ENCODE measurements at regions not wholly inside any gene's neighbourhood (a gene's known extent, or its start where the extent isn't known, plus 50 kb on each side); places are given as distances from the start of the nearest gene placed in this dataset.

- Histone ChIP-seq H3K27ac (ENCODE audit: low read depth, low read length) (no peak overlapping the region), H3K27me3 (ENCODE audit: insufficient read depth, low read length) (no peaks in the 10 kb centered on the region), H2AFZ (ENCODE audit: low read depth, low read length, poor library complexity, severe bottlenecking) (no peak overlapping the region), H3K4me1 (ENCODE audit: control insufficient read depth in 1 of 2, insufficient read depth in 2 of 2, low read length in 2 of 2) (no peaks in the 10 kb centered on the region), H3K4me3 (replicated peaks in 1 of 2; ENCODE audit: low read depth in 1 of 2, low read length in 2 of 2) (no peak overlapping the region), H3K9me3 (ENCODE audit: control insufficient read depth in 1 of 2, insufficient read depth in 1 of 2, low read depth in 1 of 2, low read length in 2 of 2) (peaks cover 0 to 21% of the 10 kb centered on the region in 2 experiments; a peak in 3 of 4 replicates), H3K79me2 (ENCODE audit: insufficient read depth, low read length) (no peaks in the 10 kb centered on the region), H3K4me2 (ENCODE audit: low read length) (no peak overlapping the region), H3K9me2 (ENCODE audit: insufficient read depth) (no peaks in the 10 kb centered on the region), H3K36me3 (ENCODE audit: control insufficient read depth in 1 of 2, insufficient read depth in 2 of 2, low read length in 2 of 2) (no peaks in the 10 kb centered on the region), H4K20me1 (ENCODE audit: insufficient read depth) (no peaks in the 10 kb centered on the region), H3K9ac (ENCODE audit: low read length) (no peak overlapping the region)
- POLR2A ChIA-PET, result no interaction called here
- ATAC-seq (no peak), DNase-seq (ENCODE audit: low read depth, low spot score) (no peak)
- CTCF ChIA-PET, result no interaction called here
- RAD21 ChIA-PET (ENCODE audit: low non-redundant PET in 1 of 2, low total read pairs in 2 of 2, uncharacterized antibody in 2 of 2, unreplicated experiment in 2 of 2), result no interaction called here
- no peak for TF ChIP-seq SP1 (IDR thresholded peaks at IDR 0.05; ENCODE audit: low read depth)
- TF ChIP-seq EZH2 (IDR thresholded peaks at IDR 0.05), result no peak
- no peak for TF ChIP-seq RAD21 (IDR thresholded peaks at IDR 0.05; ENCODE audit: low read depth)
- TF ChIP-seq EZH2phosphoT487 (IDR thresholded peaks at IDR 0.05; ENCODE audit: borderline replicate concordance), result no peak
- no peak for TF ChIP-seq ZFX (IDR thresholded peaks at IDR 0.05)
- no TSS peak for BruUV-seq (replicated peaks)
- intact Hi-C loops (cut with micrococcal nuclease), result no loop called here
Measured at GRCh38 chr5:2617461-2617860, 134.0 kb downstream of the IRX2 start.

DNA sequence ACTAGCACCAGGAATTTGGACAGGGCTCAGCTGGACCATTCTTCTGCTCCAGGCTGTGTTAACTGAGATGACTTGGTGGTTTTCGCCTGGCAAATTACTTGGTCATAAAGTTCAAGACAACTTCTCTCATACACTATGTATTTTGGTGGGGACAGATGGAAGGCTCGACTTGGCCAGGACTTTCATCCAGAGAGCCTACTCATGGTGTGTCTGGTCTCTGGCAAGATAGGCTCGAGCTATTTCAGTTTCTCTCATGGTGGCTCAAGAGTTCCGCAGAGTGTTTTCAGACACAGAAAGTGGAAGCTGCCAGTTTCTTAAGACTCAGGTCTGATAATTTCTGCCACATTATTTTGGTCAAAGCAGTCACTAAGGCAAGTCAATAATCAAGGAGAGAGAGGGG, 135.6 kb downstream of the IRX2 start:
- Histone ChIP-seq H4K20me1 (ENCODE audit: insufficient read depth) (no peaks in the 10 kb centered on the region), H2AFZ (ENCODE audit: low read depth, low read length, poor library complexity, severe bottlenecking) (no peak overlapping the region), H3K9ac (ENCODE audit: low read length) (no peak overlapping the region), H3K4me3 (replicated peaks in 1 of 2; ENCODE audit: low read depth in 1 of 2, low read length in 2 of 2) (no peak overlapping the region), H3K79me2 (ENCODE audit: insufficient read depth, low read length) (no peaks in the 10 kb centered on the region), H3K27me3 (ENCODE audit: insufficient read depth, low read length) (no peaks in the 10 kb centered on the region), H3K4me2 (ENCODE audit: low read length) (no peak overlapping the region), H3K27ac (ENCODE audit: low read depth, low read length) (no peak overlapping the region), H3K9me2 (ENCODE audit: insufficient read depth) (no peaks in the 10 kb centered on the region), H3K4me1 (ENCODE audit: control insufficient read depth in 1 of 2, insufficient read depth in 2 of 2, low read length in 2 of 2) (no peaks in the 10 kb centered on the region), H3K36me3 (ENCODE audit: control insufficient read depth in 1 of 2, insufficient read depth in 2 of 2, low read length in 2 of 2) (no peaks in the 10 kb centered on the region), H3K9me3 (ENCODE audit: control insufficient read depth in 1 of 2, insufficient read depth in 1 of 2, low read depth in 1 of 2, low read length in 2 of 2) (peaks cover 0 to 16% of the 10 kb centered on the region in 2 experiments; a peak in 3 of 4 replicates)
- intact Hi-C loops (cut with micrococcal nuclease), result no loop called here
- ChIA-PET RAD21 (ENCODE audit: low non-redundant PET in 1 of 2, low total read pairs in 2 of 2, uncharacterized antibody in 2 of 2, unreplicated experiment in 2 of 2) (no interaction called here), POLR2A (no interaction called here), CTCF (no interaction called here)
- no peak for DNase-seq (ENCODE audit: low read depth, low spot score)
- BruUV-seq (replicated peaks), result no TSS peak
- no peak for ATAC-seq
- TF ChIP-seq POLR2AphosphoS5 (IDR thresholded peaks at IDR 0.05; ENCODE audit: low read depth, low read length), result no peak
- TF ChIP-seq YY1 (IDR thresholded peaks at IDR 0.05; ENCODE audit: extremely low read depth, insufficient replicate concordance, low read depth, low read length), result no peak
- no peak for TF ChIP-seq ZBTB33 (IDR thresholded peaks at IDR 0.05; ENCODE audit: extremely low read depth, insufficient replicate concordance, low read length)
- no peak for TF ChIP-seq TCF7L2 (IDR thresholded peaks at IDR 0.05; ENCODE audit: borderline replicate concordance, extremely low read depth, insufficient read depth, insufficient read length)
- TF ChIP-seq SRF (IDR thresholded peaks at IDR 0.05; ENCODE audit: low read depth), result no peak
- TF ChIP-seq REST (IDR thresholded peaks at IDR 0.05; ENCODE audit: low read depth), result no peak
- TF ChIP-seq, protein P1, sequence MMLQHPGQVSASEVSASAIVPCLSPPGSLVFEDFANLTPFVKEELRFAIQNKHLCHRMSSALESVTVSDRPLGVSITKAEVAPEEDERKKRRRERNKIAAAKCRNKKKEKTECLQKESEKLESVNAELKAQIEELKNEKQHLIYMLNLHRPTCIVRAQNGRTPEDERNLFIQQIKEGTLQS (IDR thresholded peaks at IDR 0.05), result no peak
- TF ChIP-seq CEBPB (IDR thresholded peaks at IDR 0.05; ENCODE audit: low read depth), result no peak
- TF ChIP-seq ZFX (IDR thresholded peaks at IDR 0.05), result no peak
- TF ChIP-seq JUND (IDR thresholded peaks at IDR 0.05), result no peak
- TF ChIP-seq SP1 (IDR thresholded peaks at IDR 0.05; ENCODE audit: low read depth), result no peak
- TF ChIP-seq POLR2A (IDR thresholded peaks at IDR 0.05; ENCODE audit: borderline replicate concordance, extremely low read depth, insufficient read depth, insufficient read length), result no peak
- TF ChIP-seq CBX3 (IDR thresholded peaks at IDR 0.05; ENCODE audit: low read depth), result no peak
- no peak for TF ChIP-seq RAD21 (IDR thresholded peaks at IDR 0.05; ENCODE audit: low read depth)

Measured in HCT116 (cell line).